CD14-positive monocyte (primary cell): ENCODE measurements at regions not wholly inside any gene's neighbourhood (a gene's known extent, or its start where the extent isn't known, plus 50 kb on each side); places are given as distances from the start of the nearest gene placed in this dataset.

Source experiments
- DNase-seq, 3 donors: peaks; one replicate each; pipeline ENCODE4 v3.0.0-alpha.2; 2011 to 2022
- H2AFZ ChIP-seq: 2 replicates; pipeline ENCODE4 v1.6.0; 2012; ENCODE audit warnings: mild to moderate bottlenecking, low read depth, low read length, inconsistent platforms; ENCODE audit not compliant: insufficient read depth, poor library complexity, severe bottlenecking
- H3K27ac ChIP-seq, 2 donors: 1 replicate in 1 of 2; 2 replicates in 1 of 2; pipeline ENCODE4 v1.5.1; 2012 to 2013; ENCODE audit warnings: low read length in 2 of 2, control low read depth in 1 of 2, inconsistent platforms in 1 of 2, low read depth in 1 of 2, mild to moderate bottlenecking in 1 of 2
- H3K27me3 ChIP-seq, 2 donors: one replicate each; pipeline versions ENCODE4 v1.6.0 to v1.6.1; 2011 to 2013; ENCODE audit warnings: low read length in 2 of 2; ENCODE audit not compliant: control insufficient read depth in 2 of 2, insufficient read depth in 2 of 2
- H3K36me3 ChIP-seq, 2 donors: replicated peaks in 1 of 2; 1 replicate in 1 of 2; 2 replicates in 1 of 2; pipeline versions ENCODE4 v1.5.1 to v1.6.1; 2012 to 2013; ENCODE audit warnings: low read length in 2 of 2, control low read depth in 1 of 2, inconsistent platforms in 1 of 2, mild to moderate bottlenecking in 1 of 2; ENCODE audit not compliant: insufficient read depth in 2 of 2, control insufficient read depth in 1 of 2
- H3K4me1 ChIP-seq, 2 donors: 1 replicate in 1 of 2; 2 replicates in 1 of 2; pipeline versions ENCODE4 v1.5.1 to v1.6.1; 2012 to 2013; ENCODE audit warnings: low read length in 2 of 2, control low read depth in 1 of 2, inconsistent platforms in 1 of 2, mild to moderate bottlenecking in 1 of 2, moderate library complexity in 1 of 2; ENCODE audit not compliant: insufficient read depth in 2 of 2, control insufficient read depth in 1 of 2
- H3K4me2 ChIP-seq: replicated peaks from 2 replicates; pipeline ENCODE3; 2012; ENCODE audit warnings: low read length, moderate library complexity, mild to moderate bottlenecking; ENCODE audit not compliant: poor library complexity, severe bottlenecking; ENCODE audit errors: extremely low read depth
- H3K4me3 ChIP-seq, 3 experiments: fragments of 200-600 bp in 1 of 3; sonication (generic) in 1 of 3; replicated peaks in 1 of 3; 1 replicate in 2 of 3; 2 replicates in 1 of 3; pipeline ENCODE4 v1.5.1; 2011 to 2013; ENCODE audit warnings: low read length in 3 of 3, mild to moderate bottlenecking in 3 of 3, control low read depth in 2 of 3, low read depth in 2 of 3, inconsistent platforms in 1 of 3, moderate library complexity in 1 of 3
- H3K79me2 ChIP-seq: 2 replicates; pipeline ENCODE4 v1.6.0; 2012; ENCODE audit warnings: mild to moderate bottlenecking, control low read depth, inconsistent platforms, low read length, moderate library complexity; ENCODE audit not compliant: insufficient read depth
- H3K9ac ChIP-seq: 2 replicates; pipeline ENCODE4 v1.6.0; 2017; ENCODE audit warnings: low read length, mild to moderate bottlenecking; ENCODE audit not compliant: insufficient read depth, poor library complexity, severe bottlenecking
- H3K9me3 ChIP-seq, 2 donors: replicated peaks in 1 of 2; 1 replicate in 1 of 2; 2 replicates in 1 of 2; pipeline versions ENCODE4 v1.5.1 to v1.6.1; 2012 to 2013; ENCODE audit warnings: low read length in 2 of 2, control low read depth in 1 of 2; ENCODE audit not compliant: control insufficient read depth in 1 of 2, insufficient read depth in 1 of 2
- H4K20me1 ChIP-seq: 2 replicates; pipeline ENCODE4 v1.6.0; 2012; ENCODE audit warnings: mild to moderate bottlenecking, low read length, control low read depth, moderate library complexity; ENCODE audit not compliant: insufficient read depth
- H3K27ac Mint-ChIP-seq, 7 donors: one replicate each; pipeline ENCODE4 v1.8.0; 2020; ENCODE audit warnings: mild to moderate bottlenecking in 7 of 7, mixed read lengths in 7 of 7, moderate library complexity in 6 of 7, inconsistent platforms in 2 of 7
- H3K27me3 Mint-ChIP-seq, 3 donors: one replicate each; pipeline ENCODE4 v1.8.0; 2021 to 2022; ENCODE audit warnings: low read depth in 3 of 3, mild to moderate bottlenecking in 3 of 3, mixed read lengths in 3 of 3, moderate library complexity in 3 of 3, inconsistent platforms in 1 of 3
- H3K36me3 Mint-ChIP-seq, 2 donors: one replicate each; pipeline ENCODE4 v1.8.0; 2020; ENCODE audit warnings: mixed read lengths in 2 of 2, inconsistent platforms in 1 of 2, mild to moderate bottlenecking in 1 of 2
- H3K4me1 Mint-ChIP-seq: one replicate; pipeline ENCODE4 v1.8.0; 2020; ENCODE audit warnings: mild to moderate bottlenecking, mixed read lengths
- H3K4me3 Mint-ChIP-seq, 2 donors: one replicate each; pipeline ENCODE4 v1.8.0; 2020; ENCODE audit warnings: mild to moderate bottlenecking in 2 of 2, mixed read lengths in 2 of 2, moderate library complexity in 1 of 2
- H3K9me3 Mint-ChIP-seq, 7 donors: one replicate each; pipeline ENCODE4 v1.8.0; 2020 to 2022; ENCODE audit warnings: mixed read lengths in 7 of 7, mild to moderate bottlenecking in 6 of 7, moderate library complexity in 6 of 7, inconsistent platforms in 2 of 7
- CTCF ChIP-seq: fragments of 200-600 bp; IDR thresholded peaks from one replicate; pipeline ENCODE4 v1.8.0; 2022; ENCODE audit warnings: antibody characterized with exemption, mild to moderate bottlenecking
- WGBS: methylation state at CpG from one replicate; pipeline ENCODE4 v1.1.5; 2013; ENCODE audit warnings: missing lambda C conversion rate; ENCODE audit not compliant: insufficient coverage; 5-methylcytosine and 5-hydroxymethylcytosine counted together
- intact Hi-C, 2 donors: fragments of 100-400 bp; cut with micrococcal nuclease; formaldehyde crosslinking; loops; one replicate each; pipeline versions ENCODE4 v1.15.0 to v1.15.1; 2023

- H3K4me3 ChIP-seq: no peak overlapping the region
- peaks cover 0 to 5% of the 10 kb centered on the region in 2 donors for H3K4me1 ChIP-seq
- no peak overlapping the region for H3K27ac ChIP-seq
- no peak overlapping the region for H2AFZ ChIP-seq
- no peaks in the 10 kb centered on the region for H3K36me3 ChIP-seq
- intact Hi-C loops: no loop called here
- H3K27ac Mint-ChIP-seq: no peak overlapping the region
- H3K9ac ChIP-seq: no peak overlapping the region
- no peaks in the 10 kb centered on the region for H3K79me2 ChIP-seq
- no peak overlapping the region for H3K4me2 ChIP-seq
- no peak for TF ChIP-seq CTCF
- H3K27me3 Mint-ChIP-seq: peaks cover 7 to 10% (median 7%) of the 10 kb centered on the region in 3 donors
- DNase-seq: no peak
- no peak overlapping the region for H3K4me3 Mint-ChIP-seq
- H3K27me3 ChIP-seq: peaks cover 2 to 4% of the 10 kb centered on the region in 2 donors
- H3K9me3 ChIP-seq: no peaks in the 10 kb centered on the region
- H4K20me1 ChIP-seq: no peaks in the 10 kb centered on the region
- H3K4me1 Mint-ChIP-seq: peaks cover 14% of the 10 kb centered on the region
- no peaks in the 10 kb centered on the region for H3K36me3 Mint-ChIP-seq
- peaks cover 0 to 4% (median 0%) of the 10 kb centered on the region in 7 donors for H3K9me3 Mint-ChIP-seq
- 0% methylated on average over 2 of the region's 4 CpGs for WGBS
Observed at GRCh38 chr12:107309020-107309419, 215.7 kb upstream of the CRY1 start.

- Histone ChIP-seq H3K4me2 (no peak overlapping the region), H3K9me3 (no peaks in the 10 kb centered on the region), H3K4me3 (no peak overlapping the region), H2AFZ (no peak overlapping the region), H3K9ac (no peak overlapping the region), H3K27ac (no peak overlapping the region), H3K36me3 (no peaks in the 10 kb centered on the region), H3K27me3 (peaks cover 2 to 4% of the 10 kb centered on the region in 2 donors), H3K79me2 (no peaks in the 10 kb centered on the region), H3K4me1 (peaks cover 0 to 5% of the 10 kb centered on the region in 2 donors), H4K20me1 (no peaks in the 10 kb centered on the region)
- no peak overlapping the region for H3K4me3 Mint-ChIP-seq
- peaks cover 7 to 12% (median 7%) of the 10 kb centered on the region in 3 donors for H3K27me3 Mint-ChIP-seq
- WGBS: 20% methylated on average over 1 of the region's 4 CpGs
- TF ChIP-seq CTCF: no peak
- no peak for DNase-seq
- H3K9me3 Mint-ChIP-seq: peaks cover 0 to 4% (median 0%) of the 10 kb centered on the region in 7 donors
- no peak overlapping the region for H3K27ac Mint-ChIP-seq
- intact Hi-C loops: no loop called here
- H3K4me1 Mint-ChIP-seq: peaks cover 14% of the 10 kb centered on the region
- H3K36me3 Mint-ChIP-seq: no peaks in the 10 kb centered on the region
Observed at GRCh38 chr12:107310621-107311020, 217.3 kb upstream of the CRY1 start.
